H1 (cell line): ENCODE measurements at regions not wholly inside any gene's neighbourhood (a gene's known extent, or its start where the extent isn't known, plus 50 kb on each side); places are given as distances from the start of the nearest gene placed in this dataset.

Source experiments
- CTCF ChIA-PET: fragments of 300-600 bp; sonication (Branson Sonifier 250); formaldehyde crosslinking; loops from one replicate; lab custom pipeline; 2021; ENCODE audit not compliant: partially characterized antibody; lab: Charles Lee
- POLR2A ChIA-PET: fragments of 300-600 bp; sonication (Branson Sonifier 250); formaldehyde crosslinking; loops from one replicate; lab custom pipeline; 2021; ENCODE audit warnings: inconsistent platforms; ENCODE audit not compliant: partially characterized antibody; lab: Charles Lee
- DNase-seq, 2 experiments: peaks; one replicate each; pipeline versions ENCODE4 v3.0.0 to v3.0.0-alpha.2; 2010 to 2022; ENCODE audit warnings: low spot score in 2 of 2, low read depth in 1 of 2, mixed read lengths in 1 of 2
- FAIRE-seq: peaks from 2 replicates; lab custom pipeline; 2011; peaks lifted over from hg19 to GRCh38; lab: Jason Lieb, UNC
- H2AFZ ChIP-seq: 2 replicates; pipeline ENCODE4 v1.8.1; 2012; ENCODE audit warnings: low read length, inconsistent platforms
- H2AK5ac ChIP-seq: 2 replicates; pipeline ENCODE4 v1.6.1; 2013; ENCODE audit warnings: low read depth, low read length
- H2BK120ac ChIP-seq: replicated peaks from 2 replicates; pipeline ENCODE3; 2013; ENCODE audit warnings: low read depth, low read length, inconsistent platforms
- H2BK12ac ChIP-seq: 2 replicates; pipeline ENCODE4 v1.6.1; 2013; ENCODE audit warnings: low read depth, low read length
- H2BK15ac ChIP-seq: 2 replicates; pipeline ENCODE4 v1.6.1; 2013; ENCODE audit warnings: low read length
- H2BK20ac ChIP-seq: 2 replicates; pipeline ENCODE4 v1.6.1; 2013; ENCODE audit warnings: low read length
- H2BK5ac ChIP-seq: 2 replicates; pipeline ENCODE4 v1.6.1; 2013; ENCODE audit warnings: low read depth, low read length
- H3K14ac ChIP-seq: 2 replicates; pipeline ENCODE4 v1.6.1; 2013; ENCODE audit warnings: inconsistent platforms; ENCODE audit not compliant: insufficient read length
- H3K18ac ChIP-seq: 2 replicates; pipeline ENCODE4 v1.6.1; 2013; ENCODE audit warnings: low read length; ENCODE audit errors: extremely low read depth
- H3K23ac ChIP-seq: 2 replicates; pipeline ENCODE4 v1.6.1; 2013; ENCODE audit warnings: inconsistent platforms; ENCODE audit not compliant: insufficient read length
- H3K23me2 ChIP-seq: 2 replicates; pipeline ENCODE4 v1.6.1; 2013; ENCODE audit warnings: low read depth, low read length
- H3K27ac ChIP-seq: 2 replicates; pipeline ENCODE4 v1.6.1; 2011; ENCODE audit warnings: low read depth, low read length, inconsistent platforms
- H3K27me3 ChIP-seq, 4 experiments: replicated peaks in 1 of 4; 1 replicate in 1 of 4; 2 replicates in 3 of 4; pipeline versions ENCODE4 v1.6.1 to v1.8.1; 2011 to 2013; ENCODE audit warnings: low read length in 3 of 4, mild to moderate bottlenecking in 3 of 4, inconsistent platforms in 2 of 4, mixed read lengths in 2 of 4, moderate library complexity in 1 of 4; ENCODE audit not compliant: control insufficient read depth in 3 of 4, insufficient read depth in 3 of 4; ENCODE audit errors: extremely low read depth in 1 of 4
- H3K36me3 ChIP-seq, 4 experiments: 2 replicates each; pipeline versions ENCODE4 v1.6.1 to v1.8.1; 2011 to 2013; ENCODE audit warnings: mild to moderate bottlenecking in 4 of 4, low read length in 3 of 4, moderate library complexity in 2 of 4, control low read depth in 1 of 4, inconsistent platforms in 1 of 4; ENCODE audit not compliant: insufficient read depth in 4 of 4, control insufficient read depth in 2 of 4
- H3K4ac ChIP-seq: replicated peaks from 2 replicates; pipeline ENCODE3; 2013; ENCODE audit warnings: low read length, low read depth, mixed read lengths, inconsistent platforms; ENCODE audit not compliant: insufficient read length
- H3K4me1 ChIP-seq, 4 experiments: replicated peaks in 1 of 4; 1 replicate in 1 of 4; 2 replicates in 3 of 4; pipeline versions ENCODE4 v1.6.1 to v1.8.1; 2011 to 2013; ENCODE audit warnings: low read length in 3 of 4, inconsistent platforms in 2 of 4, mixed read lengths in 1 of 4; ENCODE audit not compliant: insufficient read depth in 4 of 4, control insufficient read depth in 3 of 4
- H3K4me2 ChIP-seq, 2 experiments: 2 replicates each; pipeline versions ENCODE4 v1.6.1 to v1.8.1; 2011 to 2013; ENCODE audit warnings: low read depth in 2 of 2, low read length in 2 of 2, control low read depth in 1 of 2, inconsistent platforms in 1 of 2, mild to moderate bottlenecking in 1 of 2; ENCODE audit not compliant: insufficient read depth in 1 of 2
- H3K4me3 ChIP-seq, 4 experiments: fragments of 200-600, 300-600 bp in 1 of 4; sonication (generic), shearing (Covaris generic), sonication (Bioruptor Twin) in 1 of 4; 2 replicates each; pipeline versions ENCODE4 v1.5.1 to v1.8.1; 2011 to 2016; ENCODE audit warnings: low read length in 4 of 4, low read depth in 3 of 4, control low read depth in 2 of 4, inconsistent platforms in 2 of 4, mild to moderate bottlenecking in 2 of 4, mixed read lengths in 1 of 4, moderate library complexity in 1 of 4; ENCODE audit not compliant: insufficient read depth in 2 of 4; ENCODE audit errors: extremely low read depth in 1 of 4
- H3K56ac ChIP-seq: replicated peaks from 2 replicates; pipeline ENCODE3; 2013; ENCODE audit warnings: low read depth, mild to moderate bottlenecking, mixed read lengths, low read length, inconsistent platforms; ENCODE audit not compliant: insufficient read length
- H3K79me1 ChIP-seq: 2 replicates; pipeline ENCODE4 v1.6.1; 2013; ENCODE audit warnings: low read depth, low read length, control low read depth
- H3K79me2 ChIP-seq, 2 experiments: 2 replicates each; pipeline versions ENCODE4 v1.6.1 to v1.8.1; 2012 to 2013; ENCODE audit warnings: low read length in 2 of 2, mild to moderate bottlenecking in 2 of 2, inconsistent platforms in 1 of 2; ENCODE audit not compliant: insufficient read depth in 2 of 2, control insufficient read depth in 1 of 2
- H3K9ac ChIP-seq, 4 experiments: replicated peaks in 1 of 4; 1 replicate in 1 of 4; 2 replicates in 3 of 4; pipeline versions ENCODE4 v1.6.1 to v1.8.1; 2011 to 2013; ENCODE audit warnings: low read depth in 3 of 4, low read length in 3 of 4, control low read depth in 2 of 4, mild to moderate bottlenecking in 2 of 4, moderate library complexity in 2 of 4, inconsistent platforms in 1 of 4; ENCODE audit errors: extremely low read depth in 1 of 4
- H3K9me3 ChIP-seq, 2 experiments: 2 replicates each; pipeline versions ENCODE4 v1.6.1 to v1.8.1; 2012 to 2013; ENCODE audit warnings: mild to moderate bottlenecking in 2 of 2, moderate library complexity in 2 of 2, control low read depth in 1 of 2, inconsistent platforms in 1 of 2, low read depth in 1 of 2, low read length in 1 of 2, mixed read lengths in 1 of 2; ENCODE audit not compliant: insufficient read depth in 2 of 2
- H4K20me1 ChIP-seq, 2 experiments: replicated peaks in 1 of 2; 2 replicates each; pipeline versions ENCODE3 to v1.8.1; 2011 to 2013; ENCODE audit warnings: inconsistent platforms in 2 of 2, low read length in 2 of 2, mild to moderate bottlenecking in 1 of 2; ENCODE audit not compliant: insufficient read depth in 2 of 2, control insufficient read depth in 1 of 2
- H4K5ac ChIP-seq: 2 replicates; pipeline ENCODE4 v1.6.1; 2013; ENCODE audit warnings: low read length, low read depth, mixed read lengths, inconsistent platforms; ENCODE audit not compliant: insufficient read length
- H4K8ac ChIP-seq: 2 replicates; pipeline ENCODE4 v1.8.0; 2013; ENCODE audit warnings: mild to moderate bottlenecking, moderate library complexity, low read length, inconsistent platforms; ENCODE audit not compliant: insufficient read depth; ENCODE audit errors: extremely low read depth
- H4K91ac ChIP-seq: replicated peaks from 2 replicates; pipeline ENCODE3; 2013; ENCODE audit warnings: low read length, mixed read lengths, inconsistent platforms; ENCODE audit not compliant: insufficient read length
- CHD2 ChIP-seq: IDR thresholded peaks from 2 replicates; pipeline ENCODE4 v1.6.1; 2012; ENCODE audit warnings: low read length, improper control_type of control experiment
- EGR1 ChIP-seq: IDR thresholded peaks from 2 replicates; pipeline ENCODE4 v1.6.1; 2011; ENCODE audit warnings: low read depth, low read length, borderline replicate concordance
- EZH2 ChIP-seq: fragments of 200-600 bp; sonication (generic); IDR thresholded peaks from 2 replicates; pipeline ENCODE4 v1.7.1; 2012; ENCODE audit warnings: low read depth, mild to moderate bottlenecking, moderate library complexity, low read length, inconsistent platforms; ENCODE audit not compliant: severe bottlenecking
- GTF2F1 ChIP-seq: IDR thresholded peaks from 2 replicates; pipeline ENCODE4 v1.6.1; 2012; ENCODE audit warnings: low read depth, low read length, improper control_type of control experiment, borderline replicate concordance
- JUN ChIP-seq: IDR thresholded peaks from 2 replicates; pipeline ENCODE4 v1.6.1; 2011; ENCODE audit warnings: low read depth, mild to moderate bottlenecking, improper control_type of control experiment, low read length
- NANOG ChIP-seq: IDR thresholded peaks from 2 replicates; pipeline ENCODE4 v1.6.1; 2011; ENCODE audit warnings: low read length, low read depth, mild to moderate bottlenecking, inconsistent platforms; ENCODE audit not compliant: insufficient read depth, poor library complexity, severe bottlenecking
- POU5F1 ChIP-seq: IDR thresholded peaks from 2 replicates; pipeline ENCODE4 v1.6.1; 2011; ENCODE audit warnings: low read depth, mild to moderate bottlenecking, low read length, moderate library complexity
- SIRT6 ChIP-seq: IDR thresholded peaks from one replicate; pipeline ENCODE4 v1.7.1; 2012; ENCODE audit warnings: low read length, inconsistent platforms
- SP2 ChIP-seq: IDR thresholded peaks from 2 replicates; pipeline ENCODE4 v1.6.1; 2012; ENCODE audit warnings: mild to moderate bottlenecking, low read length, inconsistent platforms
- WGBS, 2 experiments: shearing (Covaris generic) in 1 of 2; methylation state at CpG; one replicate each; pipeline versions ENCODE4 v1.1.6 to v1.1.7; 2013 to 2015; ENCODE audit warnings: low lambda C conversion rate in 2 of 2, mixed read lengths in 2 of 2, inconsistent platforms in 1 of 2, low coverage in 1 of 2, missing lambda C conversion rate in 1 of 2; ENCODE audit not compliant: insufficient replicate concordance in 2 of 2, insufficient coverage in 1 of 2, insufficient read length in 1 of 2; ENCODE audit errors: extremely low coverage in 1 of 2, missing lambda C conversion rate in 1 of 2; 5-methylcytosine and 5-hydroxymethylcytosine counted together
- TF ChIP-seq, protein P1 (sequence below): IDR thresholded peaks from 2 replicates; pipeline ENCODE4 v1.6.1; 2012; ENCODE audit warnings: low read length, inconsistent platforms

DNA sequence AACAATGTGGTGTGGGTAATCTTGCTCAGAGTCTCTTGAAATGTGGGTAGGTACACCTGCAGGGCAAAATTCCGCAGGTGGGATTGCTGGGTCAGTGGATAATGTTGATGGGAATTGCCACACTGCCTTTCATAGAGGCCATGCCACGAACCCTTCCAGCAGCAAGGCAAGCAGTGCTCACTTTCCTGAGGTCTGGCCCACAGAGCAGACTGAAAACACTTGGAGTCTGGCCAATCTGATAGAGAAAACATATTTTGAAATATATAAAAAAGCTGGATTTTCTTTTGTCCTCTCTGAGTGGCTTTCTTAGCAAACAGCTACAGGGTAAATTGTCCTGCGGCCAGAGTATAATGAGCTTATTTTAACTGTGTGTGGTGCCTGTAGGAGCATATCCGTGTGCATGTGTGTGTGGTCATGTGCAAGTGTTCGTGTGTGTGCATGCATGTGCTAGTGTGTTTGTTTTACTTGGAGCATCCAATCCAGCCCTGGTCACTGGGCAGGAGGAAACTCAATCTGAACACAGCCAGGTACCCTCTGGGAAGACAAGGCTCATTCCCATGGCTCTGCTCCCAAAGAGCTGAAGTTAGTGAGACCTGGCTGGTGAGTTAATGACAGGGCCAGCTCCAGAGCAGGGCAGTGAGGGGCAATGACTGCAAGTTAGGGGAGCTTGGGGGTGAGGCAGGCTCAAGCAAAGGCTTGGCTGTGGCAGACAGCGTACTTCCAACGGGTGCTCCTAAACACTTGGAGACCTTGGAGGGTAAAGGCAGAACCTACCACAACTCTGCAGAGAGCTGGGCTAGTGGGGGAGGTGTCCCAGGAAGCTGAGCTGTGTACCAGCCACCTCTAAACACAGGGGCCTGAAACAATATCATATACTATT lies 91.3 kb downstream of the PLXNA1 start:
- Histone ChIP-seq H4K5ac (no peak overlapping the region), H2AK5ac (no peak overlapping the region), H3K14ac (no peak overlapping the region), H3K36me3 (no peaks in the 10 kb centered on the region), H3K23me2 (no peaks in the 10 kb centered on the region), H2BK20ac (no peak overlapping the region), H3K18ac (no peak overlapping the region), H3K27ac (no peak overlapping the region), H3K9me3 (no peaks in the 10 kb centered on the region; a peak in 1 of 4 replicates), H3K79me2 (no peaks in the 10 kb centered on the region), H3K4me2 (no peak overlapping the region), H4K8ac (no peak overlapping the region), H2BK15ac (0 out of 2 replicates have a peak overlapping the region, but pooled peaks have one; percentile 61), H3K4ac (no peak overlapping the region), H2AFZ (no peak overlapping the region), H3K23ac (no peak overlapping the region), H3K9ac (no peak overlapping the region), H3K56ac (no peak overlapping the region), H2BK5ac (no peak overlapping the region), H4K91ac (no peak overlapping the region), H2BK12ac (0 out of 2 replicates have a peak overlapping the region, but pooled peaks have one; percentile 21), H3K4me3 (no peak overlapping the region), H3K27me3 (no peaks in the 10 kb centered on the region), H3K79me1 (no peaks in the 10 kb centered on the region; the same call in 1 of the 2 replicates), H2BK120ac (no peak overlapping the region), H4K20me1 (no peaks in the 10 kb centered on the region), H3K4me1 (no peaks in the 10 kb centered on the region)
- ChIA-PET CTCF (interaction anchor here (0.5 to 2.5 kb wide), 13 partner anchors 10 to 395 kb away, joined by 3 to 13 read pairs (median 3); no protein-coding TSS in a partner anchor), POLR2A (interaction anchor here (0.5 kb wide), 1 partner anchor 492 kb away, joined by 3 read pairs; no protein-coding TSS in a partner anchor)
- 89% methylated on average over 7 of the region's 7 CpGs; no CpG with 5 or more reads in 1 of the 2 experiments for WGBS, 2 experiments
- no peak for FAIRE-seq
- no peak for DNase-seq
- TF ChIP-seq SP2, result no peak
- no peak for TF ChIP-seq JUN
- no peak for TF ChIP-seq POU5F1
- TF ChIP-seq, protein P1, sequence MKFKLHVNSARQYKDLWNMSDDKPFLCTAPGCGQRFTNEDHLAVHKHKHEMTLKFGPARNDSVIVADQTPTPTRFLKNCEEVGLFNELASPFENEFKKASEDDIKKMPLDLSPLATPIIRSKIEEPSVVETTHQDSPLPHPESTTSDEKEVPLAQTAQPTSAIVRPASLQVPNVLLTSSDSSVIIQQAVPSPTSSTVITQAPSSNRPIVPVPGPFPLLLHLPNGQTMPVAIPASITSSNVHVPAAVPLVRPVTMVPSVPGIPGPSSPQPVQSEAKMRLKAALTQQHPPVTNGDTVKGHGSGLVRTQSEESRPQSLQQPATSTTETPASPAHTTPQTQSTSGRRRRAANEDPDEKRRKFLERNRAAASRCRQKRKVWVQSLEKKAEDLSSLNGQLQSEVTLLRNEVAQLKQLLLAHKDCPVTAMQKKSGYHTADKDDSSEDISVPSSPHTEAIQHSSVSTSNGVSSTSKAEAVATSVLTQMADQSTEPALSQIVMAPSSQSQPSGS, result no peak
- no peak for TF ChIP-seq NANOG
- no peak for TF ChIP-seq EGR1
- no peak for TF ChIP-seq EZH2
- no peak for TF ChIP-seq SIRT6
- no peak for TF ChIP-seq CHD2
- no peak for TF ChIP-seq GTF2F1
